ENCODE measurements at regions not wholly inside any gene's neighbourhood (a gene's known extent, or its start where the extent isn't known, plus 50 kb on each side); places are given as distances from the start of the nearest gene placed in this dataset.
"Not testable (repeated sequence)": the region's sequence is repeated elsewhere in the genome, so short reads cannot be mapped to it uniquely, and the experiment has no call there.

DNA sequence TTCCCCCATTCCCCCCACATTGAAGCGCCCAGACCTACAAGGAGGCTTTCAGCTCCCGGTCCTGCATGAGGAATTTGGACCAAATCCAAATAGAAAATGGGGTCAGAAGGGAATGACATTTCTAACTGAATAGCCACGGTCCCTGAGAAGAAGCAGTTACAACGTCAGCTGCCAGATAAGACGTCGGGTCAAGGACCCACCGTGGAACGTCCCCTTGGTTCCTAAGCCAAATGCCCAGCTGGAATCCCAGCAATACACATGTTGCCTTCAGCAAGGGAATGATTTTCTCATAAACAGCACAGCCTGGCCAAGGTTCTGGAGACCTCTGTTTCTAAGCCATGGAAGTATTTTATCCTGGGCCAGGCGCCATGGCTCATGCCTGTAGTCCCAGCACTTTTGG lies 109.1 kb upstream of the PEG3 start:
- no peak for DNase-seq

DNA sequence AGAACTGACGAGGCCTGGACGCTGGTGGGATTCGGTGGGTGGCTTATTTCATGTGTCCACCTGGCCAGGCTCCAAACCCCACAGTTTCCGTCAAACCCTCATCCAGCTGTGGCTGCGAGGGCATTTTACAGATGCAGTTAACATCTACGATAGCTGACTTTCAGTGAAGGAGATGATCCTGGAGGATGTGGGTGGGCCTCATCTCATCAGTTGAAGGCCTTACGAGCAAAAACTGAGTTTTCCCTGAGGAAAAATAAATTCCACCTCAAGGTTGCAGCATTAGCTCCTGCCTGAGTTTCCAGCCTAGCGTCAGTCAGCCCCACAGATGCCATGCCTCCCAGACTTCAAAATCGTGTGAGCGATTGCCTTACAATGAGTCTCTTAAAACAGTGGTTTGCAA lies 111.1 kb upstream of the PEG3 start:
- DNase-seq, result no peak

DNA sequence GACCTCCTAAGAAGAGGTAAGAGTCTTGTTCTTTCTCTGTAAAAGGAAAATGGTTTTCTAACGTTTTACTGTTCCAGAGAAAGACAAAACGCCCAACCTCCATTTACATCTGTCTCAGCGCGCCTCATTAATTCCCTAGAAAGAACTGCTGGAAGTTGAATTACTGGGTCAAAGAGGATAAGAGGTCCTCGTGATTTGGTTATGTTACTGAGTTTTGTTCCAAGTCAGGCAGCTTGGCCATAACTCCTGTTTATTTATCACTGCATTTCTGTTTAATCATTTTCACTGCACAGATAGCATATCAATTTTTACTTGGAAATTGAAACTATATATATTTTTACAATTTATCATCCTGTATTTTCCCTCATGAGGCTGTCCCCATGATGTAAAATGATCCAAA lies 112.9 kb upstream of the PEG3 start:
- no peak for DNase-seq

DNA sequence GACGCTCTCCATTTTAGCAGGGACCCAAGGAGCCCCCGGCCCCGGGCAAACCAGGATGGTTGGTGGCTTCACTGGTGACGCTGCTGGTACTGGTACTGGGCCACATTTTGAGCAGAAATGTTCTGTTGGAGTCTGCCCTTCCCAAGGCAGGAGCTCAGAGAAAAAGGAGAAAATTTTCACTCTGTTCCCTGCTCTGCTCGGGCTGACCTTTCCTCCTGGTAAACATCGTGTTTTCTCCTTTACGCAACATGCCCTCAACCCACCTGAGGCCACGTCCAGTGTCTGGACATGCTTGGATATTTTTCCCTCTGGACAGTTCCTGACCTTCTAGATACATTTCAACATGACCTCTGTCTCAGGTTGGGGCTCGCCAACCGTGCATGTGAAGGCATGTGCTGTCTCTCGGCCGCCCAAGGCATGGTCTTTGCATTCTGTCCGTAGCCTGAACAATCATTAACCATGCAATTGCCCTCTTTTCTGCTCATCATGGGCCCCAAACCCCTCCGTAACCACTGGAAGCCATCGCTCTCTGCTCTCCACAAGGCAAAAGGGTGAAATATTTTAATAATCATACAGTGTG lies 115.2 kb upstream of the PEG3 start:
- DNase-seq, result no peak

DNA sequence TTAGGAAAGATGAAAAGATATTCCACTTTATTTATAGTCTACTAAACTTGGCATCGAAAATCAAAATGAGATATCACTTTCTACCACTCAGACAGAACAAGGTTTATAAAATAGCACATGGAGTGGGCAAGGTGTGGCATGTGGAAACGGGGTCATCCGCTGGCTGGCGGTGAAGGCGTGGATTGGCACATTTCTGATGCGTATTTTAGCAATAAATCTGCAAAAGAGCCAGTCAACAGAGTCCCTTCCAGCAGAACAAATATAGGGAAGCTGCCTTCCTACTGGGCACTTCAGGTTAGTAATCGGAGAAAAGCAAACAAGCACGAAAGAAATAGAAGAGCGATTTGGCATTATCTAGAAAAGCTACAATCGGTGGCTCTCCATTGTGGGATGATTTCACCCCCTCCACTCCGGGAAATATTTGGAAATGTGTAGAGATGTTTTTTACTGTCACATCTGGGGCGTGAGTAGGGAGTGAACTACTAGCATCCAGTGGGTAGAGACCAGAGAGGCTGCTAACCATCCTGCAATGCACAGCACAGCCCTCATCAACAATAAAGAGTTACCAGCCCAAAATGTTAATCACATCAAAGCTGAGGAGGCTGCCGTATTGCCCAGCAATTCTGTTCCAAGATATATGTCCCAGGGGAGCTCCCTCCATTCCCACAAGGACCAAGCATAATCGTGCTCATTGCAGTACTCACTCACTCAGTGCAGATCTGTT lies 116.1 kb upstream of the PEG3 start:
- DNase-seq, result no peak

DNA sequence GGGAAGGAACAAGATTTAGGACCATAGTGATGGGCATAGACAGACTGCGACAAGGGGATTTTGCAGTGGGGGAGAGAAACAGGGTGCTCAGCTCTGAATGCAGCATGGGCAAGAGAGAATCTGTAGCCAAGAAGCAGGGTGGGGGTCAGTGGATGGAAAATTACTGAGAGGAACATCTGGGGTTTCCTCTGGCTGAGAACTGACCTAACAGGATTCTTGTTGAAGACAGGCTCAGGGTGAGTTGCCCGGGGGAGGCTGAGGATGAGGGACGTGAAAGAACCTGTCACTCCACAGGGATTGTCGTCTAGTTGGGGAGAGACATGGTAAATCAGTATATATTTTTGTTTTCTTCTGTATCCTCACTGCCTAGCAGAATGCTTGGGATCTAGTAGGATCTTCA lies 118.7 kb upstream of the PEG3 start:
- no peak for DNase-seq

DNA sequence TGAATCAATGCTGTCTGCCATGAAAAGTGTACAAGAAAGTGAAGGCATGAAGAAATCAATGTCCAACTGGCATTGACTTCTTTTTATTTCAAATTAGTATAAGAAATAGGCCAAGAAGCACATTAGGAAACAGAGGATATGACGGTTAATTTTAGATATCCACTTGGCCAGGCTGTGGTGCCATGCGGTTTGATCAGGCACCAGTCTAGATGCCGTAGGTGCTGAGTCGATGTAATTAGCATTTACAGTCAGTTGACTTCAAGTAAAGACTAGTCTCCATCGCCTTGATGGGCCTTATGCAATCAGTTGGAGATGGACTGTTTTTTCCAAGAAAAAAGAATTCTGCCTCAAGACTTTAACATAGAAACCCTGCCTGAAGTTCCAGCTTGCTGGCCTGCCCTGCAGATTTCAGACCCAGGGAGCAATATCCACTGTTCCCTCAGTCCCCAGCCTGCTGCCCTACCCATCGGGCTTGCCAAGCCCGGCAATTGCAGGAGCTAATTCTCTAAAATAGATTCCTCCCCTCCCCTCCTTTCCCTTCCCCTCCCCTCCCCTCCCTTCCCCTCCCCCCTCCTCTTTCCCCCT lies 120.5 kb upstream of the PEG3 start:
- DNase-seq, result no peak

DNA sequence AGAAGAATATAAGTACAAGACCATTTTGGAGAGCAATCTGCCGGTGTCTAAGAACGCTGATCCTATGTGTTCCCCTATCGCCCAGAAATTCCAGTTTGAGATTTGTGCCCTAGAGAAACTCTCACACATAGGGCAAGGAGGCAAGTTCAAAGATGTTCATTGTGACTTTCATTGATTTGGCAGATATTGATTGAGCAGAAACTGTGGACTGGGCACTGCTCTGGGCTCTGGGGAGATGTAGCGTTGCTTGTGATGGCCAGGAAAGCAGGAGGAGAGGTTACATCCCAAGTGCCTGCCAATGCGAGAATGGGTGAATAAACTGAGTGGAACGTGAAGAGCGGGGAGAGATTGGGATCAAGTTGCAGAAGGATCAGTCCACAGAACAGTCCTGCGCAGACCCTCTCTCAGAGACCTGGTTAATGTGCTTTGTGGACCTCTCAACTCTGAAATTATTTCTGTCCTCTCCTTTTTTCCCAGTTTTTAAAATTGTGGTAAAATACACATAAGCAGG lies 123.9 kb upstream of the PEG3 start:
- DNase-seq, result no peak

DNA sequence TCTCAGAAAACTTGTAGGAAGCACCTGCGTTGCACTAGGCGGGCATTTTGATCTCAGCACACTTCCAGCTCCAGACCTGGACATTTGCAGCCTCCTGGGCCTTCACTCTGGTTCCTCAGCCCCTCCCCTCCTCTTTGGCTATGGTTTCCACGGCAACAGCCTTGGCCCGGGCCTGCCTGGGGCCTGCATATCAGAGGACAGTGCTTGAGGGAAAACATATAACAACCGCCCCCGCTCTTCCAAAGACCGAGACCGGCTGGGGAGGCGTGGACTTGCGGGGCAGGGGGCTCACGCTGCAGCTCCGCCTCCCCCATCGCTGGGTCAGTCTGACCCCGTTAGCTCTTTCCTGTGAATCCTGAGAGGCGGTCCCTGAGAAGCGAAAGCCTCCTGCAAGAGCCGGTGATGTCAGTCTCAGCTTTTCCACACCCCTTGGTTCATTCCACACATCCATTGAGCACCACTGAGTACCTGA lies 125.7 kb upstream of the PEG3 start:
- DNase-seq, result no peak

DNA sequence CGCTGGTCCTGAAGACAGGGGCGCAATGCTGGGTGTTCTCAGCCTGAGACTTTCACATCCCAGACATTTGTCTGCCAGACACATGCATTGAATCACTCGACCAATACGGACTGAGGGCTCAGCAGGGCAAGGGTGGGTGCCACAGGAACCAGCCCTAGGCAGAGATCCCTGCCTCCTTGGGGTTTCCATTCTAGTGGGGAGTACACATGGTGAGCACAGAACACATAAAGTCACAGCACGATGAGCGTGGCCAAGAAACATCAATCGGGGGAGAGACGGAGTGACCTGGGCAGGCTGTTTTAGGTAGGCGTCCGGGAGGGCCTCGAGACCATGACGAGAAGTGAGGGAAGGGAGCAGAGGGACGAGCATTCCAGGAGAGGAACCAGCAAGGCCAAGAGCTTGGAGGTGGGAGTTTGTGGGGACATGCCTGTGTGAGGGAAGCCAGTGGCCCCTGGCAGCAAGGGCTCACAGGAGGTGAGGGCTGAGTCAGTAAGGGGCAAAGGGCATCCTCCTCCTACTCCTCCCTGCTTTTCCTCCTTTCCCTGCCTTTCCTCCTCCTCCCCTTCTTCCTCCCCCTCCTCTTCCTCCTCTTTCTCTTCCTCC lies 126.3 kb upstream of the PEG3 start:
- no peak for DNase-seq

DNA sequence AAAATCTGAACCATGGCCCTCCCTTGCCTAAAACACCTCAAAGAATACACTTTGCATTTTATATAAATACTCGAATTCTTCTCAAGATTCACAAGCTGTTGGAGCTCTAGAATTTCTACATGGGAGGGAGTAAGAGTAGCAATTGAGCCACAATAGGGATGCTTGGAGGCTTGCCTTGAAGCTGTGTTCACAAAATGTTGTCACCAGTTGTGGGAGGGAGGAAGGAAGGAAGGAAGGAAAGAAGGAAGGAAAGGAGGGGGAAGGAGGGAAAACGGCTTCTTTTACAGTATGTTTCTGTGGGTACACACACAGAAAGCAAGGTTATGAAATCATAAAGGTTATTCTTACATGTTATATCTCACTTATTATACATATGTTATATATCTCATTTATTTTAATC lies 128.6 kb upstream of the PEG3 start:
- DNase-seq, result no peak

DNA sequence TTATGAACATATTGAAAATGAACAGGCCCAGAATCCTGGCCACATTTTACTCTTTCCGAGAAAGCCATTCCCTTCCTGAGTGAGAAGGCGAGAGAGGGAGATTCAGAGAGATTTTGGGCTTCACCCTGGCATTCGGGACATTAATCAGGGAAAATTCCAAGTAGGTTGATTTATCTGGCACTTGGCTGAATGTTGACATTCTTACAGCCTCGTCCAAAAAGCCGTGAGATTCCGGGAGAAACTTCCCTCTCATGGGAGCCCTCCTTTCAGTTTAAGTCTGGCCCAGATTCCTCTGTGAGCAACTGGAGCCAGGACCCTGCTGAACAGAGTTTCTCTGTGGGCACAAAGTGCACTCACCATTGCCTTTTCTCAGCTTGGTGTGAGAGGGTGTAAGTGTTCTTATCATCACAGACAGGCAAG lies 129.2 kb upstream of the PEG3 start:
- DNase-seq, result no peak

DNA sequence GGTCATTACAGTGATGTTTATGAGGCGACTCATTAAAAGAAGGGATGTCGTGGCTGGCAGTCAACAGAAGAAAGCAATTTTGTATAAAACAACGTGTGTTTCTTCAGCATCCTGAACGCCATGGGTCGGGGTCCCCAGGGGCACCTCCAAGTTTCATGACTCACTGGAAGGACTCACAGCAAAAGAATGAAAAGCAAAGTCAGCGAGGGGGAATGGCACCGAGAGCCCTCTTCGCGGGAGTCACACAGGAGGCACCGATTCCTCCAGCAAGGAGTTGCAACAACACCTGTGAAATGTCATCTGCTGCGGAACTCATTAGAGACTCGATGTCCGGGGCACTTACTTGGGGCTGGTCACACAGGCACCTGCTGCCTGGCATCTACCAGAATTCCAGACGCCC lies 130.7 kb upstream of the PEG3 start:
- DNase-seq, result no peak

DNA sequence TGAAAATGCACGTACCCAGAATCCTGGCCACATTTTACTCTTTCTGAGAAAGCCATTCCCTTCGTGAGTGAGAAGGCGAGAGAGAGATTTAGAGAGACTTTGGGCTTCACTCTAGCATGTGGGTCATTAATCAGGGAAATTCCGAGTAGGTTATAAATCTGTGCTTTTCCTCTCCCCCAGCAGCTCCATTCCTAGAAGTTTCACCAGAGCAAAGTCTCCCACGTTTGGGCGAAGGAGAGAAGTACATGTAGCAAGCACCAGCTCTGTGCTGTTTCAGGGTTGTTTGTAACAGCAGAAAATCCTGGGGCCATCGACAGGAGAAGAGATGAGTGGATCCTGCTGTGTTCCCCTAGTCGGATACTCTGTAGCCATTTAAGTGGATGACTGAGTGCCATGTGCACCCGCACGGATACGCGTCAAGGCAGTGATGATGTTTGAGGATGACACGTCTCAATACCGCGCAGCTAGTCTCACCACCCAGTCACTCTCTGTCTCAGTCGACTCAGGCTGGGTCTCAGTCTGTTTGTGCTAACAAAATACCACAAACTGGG lies 131.8 kb upstream of the PEG3 start:
- DNase-seq, result no peak

DNA sequence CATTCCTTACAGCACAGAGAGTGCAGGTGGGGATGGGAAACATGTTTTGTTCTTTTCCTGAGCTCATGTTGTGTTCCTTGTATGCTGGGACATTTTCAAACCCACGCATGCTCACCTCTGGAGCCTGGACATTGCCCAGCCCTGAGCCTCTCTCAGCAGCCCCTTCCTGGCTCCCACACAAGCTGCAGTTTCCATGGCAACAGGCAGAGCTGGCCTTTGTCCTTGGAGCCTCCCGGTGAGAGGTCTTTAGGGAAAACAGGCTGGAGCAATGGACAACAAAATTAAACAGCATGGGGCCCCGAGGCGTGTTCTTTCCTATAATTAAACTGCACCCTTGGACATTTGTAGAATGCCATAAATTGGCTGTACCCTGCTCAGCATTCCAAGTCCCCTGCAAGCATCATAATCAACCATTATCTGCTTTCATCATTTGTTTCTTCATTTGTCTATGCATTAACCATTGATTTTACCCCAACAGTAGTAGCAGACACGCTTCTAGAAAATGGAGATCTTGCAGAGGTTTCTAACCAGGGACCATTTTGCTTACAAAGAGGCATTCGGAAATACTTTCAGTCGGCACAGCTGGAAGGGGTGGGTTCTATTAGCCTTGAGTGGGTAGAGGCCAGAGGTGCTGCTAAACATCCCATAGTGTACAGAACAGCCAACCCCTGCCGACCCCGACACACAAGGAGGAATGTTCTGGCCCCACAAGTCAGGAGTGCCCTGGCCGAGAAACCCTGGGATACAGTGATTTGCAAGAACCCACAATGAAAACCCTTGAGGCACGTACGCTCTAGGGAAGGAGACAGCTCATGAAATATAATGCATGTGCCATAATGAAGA lies 133.4 kb upstream of the PEG3 start:
- no peak for DNase-seq

DNA sequence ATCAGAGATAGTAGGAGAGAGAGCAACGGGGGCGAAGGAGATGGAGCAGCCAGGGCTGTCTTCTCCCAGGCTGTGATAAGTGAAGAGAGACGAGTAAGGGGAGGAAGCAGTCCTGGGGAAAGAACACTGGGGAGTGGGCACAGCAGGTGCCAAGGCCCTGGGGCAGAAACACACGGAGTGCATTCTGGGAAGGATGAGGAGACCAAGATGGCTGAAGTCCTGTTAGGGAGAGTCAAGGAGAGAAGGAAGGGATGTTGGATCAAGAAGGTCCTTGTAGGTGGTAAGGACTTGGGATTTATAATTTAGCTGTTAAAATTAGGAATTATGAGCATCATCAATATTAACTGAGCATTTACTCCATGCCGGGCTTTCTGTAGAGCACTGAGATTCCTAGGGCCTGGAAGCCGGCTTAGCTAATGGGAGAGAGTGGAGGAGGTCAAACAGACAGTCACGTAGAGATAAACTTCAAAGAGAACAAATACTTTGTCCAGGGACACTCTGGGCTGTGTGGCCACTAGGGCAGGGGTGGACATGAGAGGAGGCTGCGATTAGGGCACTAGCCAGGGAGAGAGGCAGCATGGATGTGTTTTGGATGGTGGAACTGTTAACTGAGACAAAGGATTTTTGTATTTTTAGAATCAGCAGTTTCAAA lies 134.2 kb upstream of the PEG3 start:
- DNase-seq, result no peak

DNA sequence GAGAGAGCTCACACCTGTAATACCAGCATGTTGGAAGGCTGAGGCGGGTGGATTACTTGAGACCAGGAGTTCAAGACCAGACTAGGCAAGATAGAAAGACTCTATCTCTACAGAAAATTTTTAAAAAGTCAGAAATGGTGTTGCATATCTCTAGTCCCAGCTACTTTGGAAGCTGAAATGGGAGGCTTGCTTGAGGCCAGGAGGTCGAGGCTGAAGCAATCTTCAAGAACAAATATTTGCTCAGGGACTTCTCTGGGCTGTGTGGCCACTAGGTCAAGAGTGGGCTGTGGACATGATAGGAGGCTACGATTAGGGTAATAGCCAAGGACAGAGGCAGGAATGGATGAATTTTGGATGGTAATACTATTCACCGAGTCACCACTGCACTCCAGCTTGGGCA lies 135.8 kb upstream of the PEG3 start:
- DNase-seq, result no peak

DNA sequence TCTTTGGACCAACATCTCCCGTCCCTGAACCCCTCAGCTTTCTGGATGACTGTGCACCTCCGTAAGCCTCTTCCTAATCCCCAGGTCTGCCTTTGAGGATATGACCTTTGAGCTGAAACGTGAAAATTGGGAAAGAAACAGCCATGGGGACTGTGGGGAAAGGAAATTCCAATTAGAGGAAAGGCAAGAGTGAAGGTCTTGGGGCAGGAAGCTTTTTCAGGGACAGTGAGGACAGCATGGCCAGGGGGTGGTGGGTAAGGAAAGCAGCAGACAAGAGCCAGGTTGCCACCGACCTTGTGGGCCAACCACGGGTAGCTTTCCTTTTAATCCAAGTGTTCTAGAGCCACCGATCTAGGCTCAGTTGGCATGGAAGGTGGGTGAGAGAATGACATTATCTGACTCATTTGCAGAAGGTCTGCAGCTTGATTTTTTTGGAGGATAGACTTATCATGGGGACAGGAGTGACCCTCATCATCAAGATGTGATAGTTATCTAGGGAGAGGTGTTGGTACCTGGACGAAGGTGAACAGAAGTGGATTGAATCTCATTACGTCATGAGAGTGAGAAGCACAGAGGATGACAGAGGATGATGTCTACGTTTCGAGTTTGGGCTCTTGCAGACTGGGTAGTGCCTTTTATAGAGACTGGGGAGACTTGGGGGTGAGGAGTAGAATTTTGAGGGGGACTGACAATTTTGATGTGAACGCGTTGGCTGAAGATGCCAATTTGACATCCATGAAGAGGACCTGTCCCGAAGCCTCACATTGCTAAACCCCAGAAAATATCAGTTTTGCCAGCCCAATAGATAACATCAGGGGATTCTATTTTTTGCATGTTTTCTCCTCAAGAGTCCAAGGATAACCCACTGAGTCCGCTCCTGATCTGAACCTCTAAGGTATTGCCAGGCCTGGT lies 136.7 kb upstream of the PEG3 start:
- DNase-seq, result no peak

DNA sequence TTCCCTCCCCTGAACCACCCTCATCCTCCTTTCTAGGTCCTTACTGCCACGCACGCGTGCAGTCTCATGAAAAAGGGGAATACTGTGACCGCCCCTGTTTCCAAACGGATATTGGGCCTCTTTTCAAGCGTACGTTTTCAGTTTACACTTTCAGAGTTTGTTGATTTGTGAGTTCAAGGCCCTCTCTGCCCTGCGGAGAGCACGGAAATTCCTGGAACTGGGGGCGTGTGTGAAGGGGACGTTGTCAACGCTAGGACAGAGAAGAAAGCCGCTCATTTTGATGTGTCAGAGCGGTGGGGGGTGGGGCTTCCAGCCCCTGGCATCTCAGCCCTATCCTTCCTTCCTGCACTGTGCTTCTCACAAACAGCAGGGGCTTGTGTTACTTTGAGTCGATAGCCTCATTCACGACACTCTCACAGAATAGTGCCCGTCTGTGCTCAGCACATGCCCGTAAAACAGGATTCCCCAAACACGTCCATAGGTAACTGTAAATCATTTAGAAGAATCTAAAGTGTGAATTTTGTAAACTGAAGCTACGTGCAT lies 137.6 kb upstream of the PEG3 start:
- no peak for DNase-seq

DNA sequence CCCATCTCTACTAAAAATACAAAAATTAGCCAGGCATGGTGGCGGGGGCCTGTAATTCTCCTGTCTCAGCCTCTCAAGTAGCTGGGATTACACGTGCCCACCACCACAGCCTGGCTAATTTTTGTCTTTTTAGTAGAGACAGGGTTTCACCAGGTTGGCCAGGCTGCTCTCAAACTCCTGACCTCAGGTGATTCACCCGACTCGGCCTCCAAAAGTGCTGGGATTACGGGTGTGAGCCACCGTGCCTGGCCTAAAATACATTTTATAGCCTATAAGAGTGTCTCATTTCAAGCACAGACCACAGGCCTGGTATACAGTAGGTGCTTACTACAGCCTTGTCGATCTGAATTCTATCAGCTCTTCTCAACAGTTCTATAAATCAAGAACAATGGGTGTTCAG lies 139.5 kb upstream of the USP29 start:
- DNase-seq, result not testable (repeated sequence)

DNA sequence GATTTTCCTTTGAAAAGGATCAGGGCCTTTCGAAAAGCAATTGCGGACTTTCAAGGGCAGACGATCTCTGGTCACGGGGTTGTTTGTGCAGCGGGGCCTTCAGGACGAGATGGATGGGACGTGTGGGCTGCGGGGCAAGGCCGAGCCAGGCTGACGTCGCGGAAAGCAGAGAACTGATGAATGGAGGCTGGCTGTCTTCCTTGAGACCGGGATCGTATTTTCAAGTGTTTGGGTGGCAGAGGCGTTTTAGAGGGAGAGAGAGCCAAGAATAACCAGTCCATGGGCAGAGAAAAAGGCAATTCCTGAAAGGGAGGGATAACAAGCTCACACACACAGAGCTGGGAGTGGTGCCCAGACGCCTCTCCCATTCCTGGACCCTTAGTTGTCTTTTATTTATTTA lies 138.9 kb upstream of the USP29 start:
- no peak for DNase-seq

Data from activated CD4-positive, alpha-beta T cell treated with anti-CD3 and anti-CD28 coated beads for 4 hours (primary cell).